Endothelial cell (in vitro differentiated cells): ENCODE measurements at regions not wholly inside any gene's neighbourhood (a gene's known extent, or its start where the extent isn't known, plus 50 kb on each side); places are given as distances from the start of the nearest gene placed in this dataset.

Source experiments
- DNase-seq: peaks from one replicate; pipeline ENCODE4 v3.0.0; 2021; ENCODE audit warnings: low spot score
- H3K27ac Mint-ChIP-seq: one replicate; pipeline ENCODE4 v1.8.0; 2021; ENCODE audit warnings: mixed read lengths, inconsistent platforms; ENCODE audit not compliant: unreplicated experiment
- H3K27me3 Mint-ChIP-seq: one replicate; pipeline ENCODE4 v1.8.0; 2021; ENCODE audit warnings: mild to moderate bottlenecking, moderate library complexity, mixed read lengths, inconsistent platforms; ENCODE audit not compliant: unreplicated experiment
- H3K36me3 Mint-ChIP-seq: one replicate; pipeline ENCODE4 v1.8.0; 2021; ENCODE audit warnings: mild to moderate bottlenecking, low read depth, mixed read lengths, inconsistent platforms; ENCODE audit not compliant: unreplicated experiment
- H3K4me1 Mint-ChIP-seq: one replicate; pipeline ENCODE4 v1.8.0; 2021; ENCODE audit warnings: mild to moderate bottlenecking, mixed read lengths, inconsistent platforms; ENCODE audit not compliant: unreplicated experiment
- H3K4me3 Mint-ChIP-seq: one replicate; pipeline ENCODE4 v1.8.0; 2021; ENCODE audit warnings: mild to moderate bottlenecking, mixed read lengths, inconsistent platforms; ENCODE audit not compliant: unreplicated experiment
- H3K9me3 Mint-ChIP-seq: one replicate; pipeline ENCODE4 v1.8.0; 2021; ENCODE audit warnings: mixed read lengths, inconsistent platforms; ENCODE audit not compliant: unreplicated experiment
- CTCF ChIP-seq: fragments of 200-600 bp; sonication (generic); IDR thresholded peaks from one replicate; pipeline ENCODE4 v1.5.0; 2021; ENCODE audit warnings: antibody characterized with exemption; ENCODE audit not compliant: unreplicated experiment

- TF ChIP-seq CTCF = no peak
- H3K36me3 Mint-ChIP-seq = no peaks in the 10 kb centered on the region
- H3K4me1 Mint-ChIP-seq = no peaks in the 10 kb centered on the region
- no peak overlapping the region for H3K4me3 Mint-ChIP-seq
- peaks cover 1% of the 10 kb centered on the region for H3K27me3 Mint-ChIP-seq
- no peaks in the 10 kb centered on the region for H3K9me3 Mint-ChIP-seq
- no peak for DNase-seq
- no peak overlapping the region for H3K27ac Mint-ChIP-seq
Measured at GRCh38 chr6:15783484-15783883, 120.7 kb upstream of the DTNBP1 start.

- no peak for DNase-seq
- Mint-ChIP-seq H3K9me3 (no peaks in the 10 kb centered on the region), H3K4me3 (no peak overlapping the region), H3K27me3 (no peaks in the 10 kb centered on the region), H3K4me1 (no peaks in the 10 kb centered on the region), H3K27ac (no peak overlapping the region), H3K36me3 (no peaks in the 10 kb centered on the region)
- no peak for TF ChIP-seq CTCF
Measured at GRCh38 chr6:15781890-15782289, 119.1 kb upstream of the DTNBP1 start.

- Mint-ChIP-seq H3K9me3 (no peaks in the 10 kb centered on the region), H3K4me1 (no peaks in the 10 kb centered on the region), H3K36me3 (no peaks in the 10 kb centered on the region), H3K27me3 (no peaks in the 10 kb centered on the region), H3K4me3 (no peak overlapping the region), H3K27ac (no peak overlapping the region)
- no peak for TF ChIP-seq CTCF
- no peak for DNase-seq
Measured at GRCh38 chr6:15781333-15781732, 118.5 kb upstream of the DTNBP1 start.

GRCh38 chr6:15780437-15780836 is 117.6 kb upstream of the DTNBP1 start:
- no peaks in the 10 kb centered on the region for H3K9me3 Mint-ChIP-seq
- no peak overlapping the region for H3K27ac Mint-ChIP-seq
- no peak for TF ChIP-seq CTCF
- no peaks in the 10 kb centered on the region for H3K4me1 Mint-ChIP-seq
- no peak for DNase-seq
- no peaks in the 10 kb centered on the region for H3K27me3 Mint-ChIP-seq
- H3K36me3 Mint-ChIP-seq = no peaks in the 10 kb centered on the region
- H3K4me3 Mint-ChIP-seq = no peak overlapping the region

GRCh38 chr6:15779726-15780125 is 116.9 kb upstream of the DTNBP1 start:
- Mint-ChIP-seq H3K4me1 (no peaks in the 10 kb centered on the region), H3K36me3 (no peaks in the 10 kb centered on the region), H3K27ac (no peak overlapping the region), H3K9me3 (no peaks in the 10 kb centered on the region), H3K4me3 (no peak overlapping the region), H3K27me3 (no peaks in the 10 kb centered on the region)
- DNase-seq = no peak
- TF ChIP-seq CTCF = no peak
